ENCODE measurements at regions not wholly inside any gene's neighbourhood (a gene's known extent, or its start where the extent isn't known, plus 50 kb on each side); places are given as distances from the start of the nearest gene placed in this dataset.
"Not testable (repeated sequence)": the region's sequence is repeated elsewhere in the genome, so short reads cannot be mapped to it uniquely, and the experiment has no call there.

- DNase-seq (ENCODE audit: insufficient read length, low spot score) (no peak), FAIRE-seq (peak; percentile 55)
Observed at GRCh38 chr1:193476748-193477147, 290.3 kb upstream of the B3GALT2 start.

- FAIRE-seq, result no peak
- no peak for DNase-seq (ENCODE audit: insufficient read length, low spot score)
Observed at GRCh38 chr1:193473932-193474331, 287.5 kb upstream of the B3GALT2 start.

GRCh38 chr1:193472838-193473398 lies 286.5 kb upstream of the B3GALT2 start:
- FAIRE-seq (no peak), DNase-seq (ENCODE audit: insufficient read length, low spot score) (no peak)

- no peak for FAIRE-seq
Observed at GRCh38 chr1:193472430-193472829, 286.0 kb upstream of the B3GALT2 start.

GRCh38 chr1:193471981-193472380 lies 285.6 kb upstream of the B3GALT2 start:
- no peak for FAIRE-seq
- no peak for DNase-seq (ENCODE audit: insufficient read length, low spot score)

More at GRCh38 chr1:193472430-193472829, 286.0 kb upstream of the B3GALT2 start:
- no peak for DNase-seq (ENCODE audit: insufficient read length, low spot score)

- no peak for FAIRE-seq
- DNase-seq (ENCODE audit: insufficient read length, low spot score), result no peak
Observed at GRCh38 chr1:193463326-193463932, 277.0 kb upstream of the B3GALT2 start.

GRCh38 chr1:193462629-193463320 lies 276.4 kb upstream of the B3GALT2 start:
- no peak for FAIRE-seq

GRCh38 chr1:193458628-193459027 lies 272.2 kb upstream of the B3GALT2 start:
- DNase-seq (ENCODE audit: insufficient read length, low spot score) (no peak), FAIRE-seq (no peak)

More at GRCh38 chr1:193462629-193463320, 276.4 kb upstream of the B3GALT2 start:
- DNase-seq (ENCODE audit: insufficient read length, low spot score), result no peak

- FAIRE-seq (no peak), DNase-seq (ENCODE audit: insufficient read length, low spot score) (no peak)
Observed at GRCh38 chr1:193457676-193458075, 271.3 kb upstream of the B3GALT2 start.

GRCh38 chr1:193456811-193457280 lies 270.4 kb upstream of the B3GALT2 start:
- no peak for FAIRE-seq
- no peak for DNase-seq (ENCODE audit: insufficient read length, low spot score)

GRCh38 chr1:193451606-193452005 lies 265.2 kb upstream of the B3GALT2 start:
- DNase-seq (ENCODE audit: insufficient read length, low spot score), result no peak
- no peak for FAIRE-seq

- FAIRE-seq, result no peak
- DNase-seq (ENCODE audit: insufficient read length, low spot score), result no peak
Observed at GRCh38 chr1:193451001-193451400, 264.6 kb upstream of the B3GALT2 start.

GRCh38 chr1:193448682-193449461 lies 262.5 kb upstream of the B3GALT2 start:
- FAIRE-seq, result peak; percentile 4
- no peak for DNase-seq (ENCODE audit: insufficient read length, low spot score)

GRCh38 chr1:193443886-193444285 lies 257.5 kb upstream of the B3GALT2 start:
- FAIRE-seq (no peak), DNase-seq (ENCODE audit: insufficient read length, low spot score) (no peak)

GRCh38 chr1:193438771-193439170 lies 252.4 kb upstream of the B3GALT2 start:
- FAIRE-seq (no peak), DNase-seq (ENCODE audit: insufficient read length, low spot score) (no peak)

GRCh38 chr1:193438312-193438711 lies 251.9 kb upstream of the B3GALT2 start:
- FAIRE-seq (no peak), DNase-seq (ENCODE audit: insufficient read length, low spot score) (no peak)

- DNase-seq (ENCODE audit: insufficient read length, low spot score) (no peak), FAIRE-seq (no peak)
Observed at GRCh38 chr1:193437785-193438184, 251.4 kb upstream of the B3GALT2 start.

GRCh38 chr1:193437333-193437732 lies 250.9 kb upstream of the B3GALT2 start:
- DNase-seq (ENCODE audit: insufficient read length, low spot score); FAIRE-seq: not testable (repeated sequence)

GRCh38 chr1:193435781-193436180 lies 249.4 kb upstream of the B3GALT2 start:
- FAIRE-seq (no peak), DNase-seq (ENCODE audit: insufficient read length, low spot score) (no peak)

- DNase-seq (ENCODE audit: insufficient read length, low spot score) (peak; percentile 5), FAIRE-seq (no peak)
Observed at GRCh38 chr1:193434319-193434718, 247.9 kb upstream of the B3GALT2 start.

- DNase-seq (ENCODE audit: insufficient read length, low spot score) (no peak), FAIRE-seq (no peak)
Observed at GRCh38 chr1:193433599-193433998, 247.2 kb upstream of the B3GALT2 start.

Data from HTR-8/SVneo (cell line).